ENCODE measurements at regions not wholly inside any gene's neighbourhood (a gene's known extent, or its start where the extent isn't known, plus 50 kb on each side); places are given as distances from the start of the nearest gene placed in this dataset.
A peak's percentile ranks its signal among the peaks of the same experiment; 100 is the strongest.

GRCh38 chr10:78348411-78349164 is 314.9 kb downstream of the RPS24 start:
- peak; percentile 19 for DNase-seq (ENCODE audit: low spot score)
- Histone ChIP-seq H3K4me3 (ENCODE audit: severe bottlenecking) (no peak overlapping the region), H3K27me3 (ENCODE audit: insufficient read depth, poor library complexity, severe bottlenecking) (peaks cover 8% of the 10 kb centered on the region), H3K27ac (ENCODE audit: poor library complexity, severe bottlenecking) (no peak overlapping the region), H3K9me3 (ENCODE audit: severe bottlenecking) (no peaks in the 10 kb centered on the region), H3K36me3 (ENCODE audit: low read depth) (no peaks in the 10 kb centered on the region), H3K4me1 (ENCODE audit: insufficient read depth, poor library complexity, severe bottlenecking) (no peaks in the 10 kb centered on the region)
- no peak for TF ChIP-seq CTCF (IDR thresholded peaks at IDR 0.05; ENCODE audit: poor library complexity, severe bottlenecking)
- ATAC-seq (ENCODE audit: low read depth) = no peak

DNA sequence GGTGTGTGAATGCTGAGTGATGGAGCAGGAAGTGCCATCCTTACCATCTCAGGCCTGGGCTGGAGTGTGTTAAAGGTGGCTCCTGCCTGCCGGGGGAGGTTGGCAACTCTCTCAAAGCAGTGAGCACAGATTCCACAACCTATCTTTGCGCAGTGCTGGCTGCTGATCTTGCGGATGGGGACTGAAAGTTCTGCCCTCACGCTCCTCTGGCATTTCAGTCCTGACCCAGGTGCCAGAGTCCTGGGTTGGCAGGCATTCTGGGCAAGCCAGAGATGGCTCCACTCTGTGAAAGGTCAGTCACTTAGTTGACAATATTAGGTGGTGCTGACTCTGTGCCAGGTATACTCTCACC is 315.5 kb downstream of the RPS24 start:
- no peaks in the 10 kb centered on the region for H3K9me3 ChIP-seq (ENCODE audit: severe bottlenecking)
- peak; percentile 11 for DNase-seq (ENCODE audit: low spot score)
- no peaks in the 10 kb centered on the region for H3K36me3 ChIP-seq (ENCODE audit: low read depth)
- H3K4me3 ChIP-seq (ENCODE audit: severe bottlenecking) = no peak overlapping the region
- H3K27me3 ChIP-seq (ENCODE audit: insufficient read depth, poor library complexity, severe bottlenecking) = peaks cover 8% of the 10 kb centered on the region
- H3K4me1 ChIP-seq (ENCODE audit: insufficient read depth, poor library complexity, severe bottlenecking) = no peaks in the 10 kb centered on the region
- no peak for TF ChIP-seq CTCF (IDR thresholded peaks at IDR 0.05; ENCODE audit: poor library complexity, severe bottlenecking)
- H3K27ac ChIP-seq (ENCODE audit: poor library complexity, severe bottlenecking) = no peak overlapping the region
- ATAC-seq (ENCODE audit: low read depth) = no peak

- no peaks in the 10 kb centered on the region for H3K9me3 ChIP-seq (ENCODE audit: severe bottlenecking)
- H3K4me3 ChIP-seq (ENCODE audit: severe bottlenecking) = no peak overlapping the region
- no peaks in the 10 kb centered on the region for H3K36me3 ChIP-seq (ENCODE audit: low read depth)
- no peak for ATAC-seq (ENCODE audit: low read depth)
- H3K27me3 ChIP-seq (ENCODE audit: insufficient read depth, poor library complexity, severe bottlenecking) = peaks cover 4% of the 10 kb centered on the region
- H3K27ac ChIP-seq (ENCODE audit: poor library complexity, severe bottlenecking) = no peak overlapping the region
- TF ChIP-seq CTCF (IDR thresholded peaks at IDR 0.05; ENCODE audit: poor library complexity, severe bottlenecking) = no peak
- no peaks in the 10 kb centered on the region for H3K4me1 ChIP-seq (ENCODE audit: insufficient read depth, poor library complexity, severe bottlenecking)
- peak; percentile 3 for DNase-seq (ENCODE audit: low spot score)
These were observed 316.4 kb downstream of the RPS24 start for GRCh38 chr10:78349911-78350663.

GRCh38 chr10:78351283-78351682 is 317.6 kb downstream of the RPS24 start:
- Histone ChIP-seq H3K4me3 (ENCODE audit: severe bottlenecking) (no peak overlapping the region), H3K36me3 (ENCODE audit: low read depth) (no peaks in the 10 kb centered on the region), H3K9me3 (ENCODE audit: severe bottlenecking) (no peaks in the 10 kb centered on the region), H3K4me1 (ENCODE audit: insufficient read depth, poor library complexity, severe bottlenecking) (no peaks in the 10 kb centered on the region), H3K27me3 (ENCODE audit: insufficient read depth, poor library complexity, severe bottlenecking) (peaks cover 3% of the 10 kb centered on the region), H3K27ac (ENCODE audit: poor library complexity, severe bottlenecking) (no peak overlapping the region)
- DNase-seq (ENCODE audit: low spot score) (no peak), ATAC-seq (ENCODE audit: low read depth) (no peak)
- no peak for TF ChIP-seq CTCF (IDR thresholded peaks at IDR 0.05; ENCODE audit: poor library complexity, severe bottlenecking)

- TF ChIP-seq CTCF (IDR thresholded peaks at IDR 0.05; ENCODE audit: poor library complexity, severe bottlenecking) = no peak
- H3K36me3 ChIP-seq (ENCODE audit: low read depth) = no peaks in the 10 kb centered on the region
- H3K9me3 ChIP-seq (ENCODE audit: severe bottlenecking) = no peaks in the 10 kb centered on the region
- no peaks in the 10 kb centered on the region for H3K4me1 ChIP-seq (ENCODE audit: insufficient read depth, poor library complexity, severe bottlenecking)
- no peak overlapping the region for H3K27ac ChIP-seq (ENCODE audit: poor library complexity, severe bottlenecking)
- peak; percentile 1 for DNase-seq (ENCODE audit: low spot score)
- no peak for ATAC-seq (ENCODE audit: low read depth)
- H3K4me3 ChIP-seq (ENCODE audit: severe bottlenecking) = no peak overlapping the region
- H3K27me3 ChIP-seq (ENCODE audit: insufficient read depth, poor library complexity, severe bottlenecking) = no peaks in the 10 kb centered on the region
These were observed 318.1 kb downstream of the RPS24 start for GRCh38 chr10:78351809-78352208.
